Stimulated activated naive B cell treated with anti-CD40 and anti-IgM and Interleukin-4, amounts not matched to agents 10 μg/mL and 1 μg/mL and 100 μg/mL, for 72 hours (primary cell): ENCODE measurements at regions not wholly inside any gene's neighbourhood (a gene's known extent, or its start where the extent isn't known, plus 50 kb on each side); places are given as distances from the start of the nearest gene placed in this dataset.
"Not testable (repeated sequence)": the region's sequence is repeated elsewhere in the genome, so short reads cannot be mapped to it uniquely, and the experiment has no call there.

Source experiments
- ATAC-seq, 2 donors: fragments of 150-1000 bp; cut with Tn5 transposase; replicated peaks; 2 replicates each; pipeline ENCODE4 v1.10.0; 2021; ENCODE audit warnings: moderate library complexity in 1 of 2
- DNase-seq: peaks from one replicate; pipeline ENCODE4 v3.0.0; 2021
- H3K27ac Mint-ChIP-seq: one replicate; pipeline ENCODE4 v1.8.0; 2022; ENCODE audit warnings: mild to moderate bottlenecking, mixed read lengths
- H3K27me3 Mint-ChIP-seq, 2 donors: one replicate each; pipeline ENCODE4 v1.8.0; 2022; ENCODE audit warnings: mixed read lengths in 2 of 2
- H3K36me3 Mint-ChIP-seq, 2 donors: one replicate each; pipeline ENCODE4 v1.8.0; 2022; ENCODE audit warnings: mixed read lengths in 2 of 2, mild to moderate bottlenecking in 1 of 2
- H3K4me1 Mint-ChIP-seq, 2 donors: one replicate each; pipeline ENCODE4 v1.8.0; 2022; ENCODE audit warnings: mixed read lengths in 2 of 2, mild to moderate bottlenecking in 1 of 2
- H3K4me3 Mint-ChIP-seq, 2 donors: one replicate each; pipeline ENCODE4 v1.8.0; 2022; ENCODE audit warnings: mild to moderate bottlenecking in 2 of 2, mixed read lengths in 2 of 2, moderate library complexity in 1 of 2
- H3K9me3 Mint-ChIP-seq, 2 donors: one replicate each; pipeline ENCODE4 v1.8.0; 2022; ENCODE audit warnings: mixed read lengths in 2 of 2, mild to moderate bottlenecking in 1 of 2

- Mint-ChIP-seq H3K4me1 (no peaks in the 10 kb centered on the region), H3K27ac (no peak overlapping the region), H3K9me3 (peaks cover 27 to 32% of the 10 kb centered on the region in 2 donors), H3K27me3 (no peaks in the 10 kb centered on the region), H3K36me3 (peaks cover 4 to 5% of the 10 kb centered on the region in 2 donors), H3K4me3 (no peak overlapping the region)
- no peak for DNase-seq
- no peak for ATAC-seq
These were observed 902.1 kb upstream of the NDST4 start for GRCh38 chr4:116015549-116015948.

DNA sequence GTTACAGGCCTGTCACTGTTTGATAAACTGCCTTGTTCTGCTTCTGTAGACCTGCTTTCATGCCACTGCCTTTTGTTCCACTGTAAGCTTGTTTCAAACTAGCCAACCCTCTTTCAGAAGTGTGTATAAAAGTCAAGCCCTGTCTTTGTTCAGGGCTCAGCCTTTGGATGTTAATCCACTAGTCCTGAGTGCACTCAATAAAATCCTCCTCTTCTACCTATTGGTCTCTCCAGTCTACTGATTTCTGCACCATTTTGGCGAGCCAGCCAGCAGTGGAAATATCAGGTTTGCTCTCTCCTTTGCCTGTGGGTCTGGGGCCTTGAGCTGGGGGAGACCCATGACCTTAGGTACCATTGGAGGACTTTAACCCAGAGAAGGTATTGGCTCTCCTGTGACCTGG lies 901.6 kb upstream of the NDST4 start:
- H3K27me3 Mint-ChIP-seq, result no peaks in the 10 kb centered on the region
- H3K27ac Mint-ChIP-seq, result no peak overlapping the region
- peaks cover 4 to 5% of the 10 kb centered on the region in 2 donors for H3K36me3 Mint-ChIP-seq
- ATAC-seq (no peak), DNase-seq (no peak)
- H3K4me1 Mint-ChIP-seq, result no peaks in the 10 kb centered on the region
- H3K4me3 Mint-ChIP-seq, result no peak overlapping the region
- H3K9me3 Mint-ChIP-seq, result peaks cover 27 to 32% of the 10 kb centered on the region in 2 donors

- H3K4me1 Mint-ChIP-seq, result no peaks in the 10 kb centered on the region
- ATAC-seq (no peak), DNase-seq (no peak)
- no peak overlapping the region for H3K4me3 Mint-ChIP-seq
- H3K27me3 Mint-ChIP-seq, result no peaks in the 10 kb centered on the region
- peaks cover 4 to 5% of the 10 kb centered on the region in 2 donors for H3K36me3 Mint-ChIP-seq
- H3K27ac Mint-ChIP-seq, result no peak overlapping the region
- H3K9me3 Mint-ChIP-seq, result peaks cover 19 to 22% of the 10 kb centered on the region in 2 donors
These were observed 897.5 kb upstream of the NDST4 start for GRCh38 chr4:116010923-116011322.

DNA sequence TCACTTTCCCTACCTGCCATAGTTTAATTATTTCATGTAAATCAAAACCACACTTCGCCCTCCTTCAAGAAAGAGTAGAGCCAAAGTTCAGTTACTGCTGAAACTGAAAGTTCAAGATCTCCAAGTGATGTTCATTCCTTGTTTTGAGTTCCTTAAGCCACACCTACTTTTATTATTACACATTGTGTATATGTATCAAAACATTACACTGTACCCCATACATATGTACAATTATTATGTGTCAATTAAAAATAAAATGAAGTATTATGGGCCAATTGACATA lies 892.3 kb upstream of the NDST4 start:
- H3K27me3 Mint-ChIP-seq, result no peaks in the 10 kb centered on the region
- H3K4me3 Mint-ChIP-seq, result no peak overlapping the region
- DNase-seq (no peak), ATAC-seq (no peak)
- H3K4me1 Mint-ChIP-seq, result no peaks in the 10 kb centered on the region
- H3K36me3 Mint-ChIP-seq, result no peaks in the 10 kb centered on the region
- H3K9me3 Mint-ChIP-seq, result peaks cover 0 to 1% of the 10 kb centered on the region in 2 donors
- no peak overlapping the region for H3K27ac Mint-ChIP-seq

GRCh38 chr4:116005037-116005805 lies 891.8 kb upstream of the NDST4 start:
- ATAC-seq, result no peak
- Mint-ChIP-seq H3K27ac (no peak overlapping the region), H3K4me1 (no peaks in the 10 kb centered on the region), H3K9me3 (peaks cover 0 to under 1% of the 10 kb centered on the region in 2 donors), H3K36me3 (no peaks in the 10 kb centered on the region), H3K27me3 (no peaks in the 10 kb centered on the region), H3K4me3 (no peak overlapping the region)
- DNase-seq, result no peak

DNA sequence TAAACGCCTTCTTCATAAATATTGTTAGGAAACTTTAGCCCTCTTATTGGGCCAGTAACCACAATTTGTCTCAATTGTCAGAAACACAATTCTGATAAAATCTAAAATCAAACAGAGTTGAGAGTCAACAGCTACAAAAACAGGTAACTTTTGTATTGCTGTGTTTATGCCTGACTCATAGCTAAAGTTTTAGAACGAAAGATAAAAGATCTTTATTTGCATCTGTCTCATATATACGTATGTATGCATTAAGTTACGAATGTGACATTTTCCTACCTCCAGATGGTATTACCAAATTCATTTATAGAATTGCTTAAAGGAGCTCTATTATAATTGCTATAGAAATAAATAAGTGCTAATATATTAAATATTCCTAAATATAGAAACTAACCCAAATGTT lies 887.9 kb upstream of the NDST4 start:
- Mint-ChIP-seq H3K27me3 (no peaks in the 10 kb centered on the region), H3K27ac (no peak overlapping the region), H3K36me3 (no peaks in the 10 kb centered on the region), H3K9me3 (peaks cover 0 to 3% of the 10 kb centered on the region in 2 donors), H3K4me1 (no peaks in the 10 kb centered on the region), H3K4me3 (no peak overlapping the region)
- DNase-seq (no peak), ATAC-seq (no peak)

- H3K4me1 Mint-ChIP-seq, result no peaks in the 10 kb centered on the region
- no peak overlapping the region for H3K27ac Mint-ChIP-seq
- H3K9me3 Mint-ChIP-seq, result peaks cover 0 to 3% of the 10 kb centered on the region in 2 donors
- H3K4me3 Mint-ChIP-seq, result no peak overlapping the region
- no peak for DNase-seq
- H3K27me3 Mint-ChIP-seq, result no peaks in the 10 kb centered on the region
- H3K36me3 Mint-ChIP-seq, result no peaks in the 10 kb centered on the region
- no peak for ATAC-seq
These were observed 873.2 kb upstream of the NDST4 start for GRCh38 chr4:115986573-115986972.

DNA sequence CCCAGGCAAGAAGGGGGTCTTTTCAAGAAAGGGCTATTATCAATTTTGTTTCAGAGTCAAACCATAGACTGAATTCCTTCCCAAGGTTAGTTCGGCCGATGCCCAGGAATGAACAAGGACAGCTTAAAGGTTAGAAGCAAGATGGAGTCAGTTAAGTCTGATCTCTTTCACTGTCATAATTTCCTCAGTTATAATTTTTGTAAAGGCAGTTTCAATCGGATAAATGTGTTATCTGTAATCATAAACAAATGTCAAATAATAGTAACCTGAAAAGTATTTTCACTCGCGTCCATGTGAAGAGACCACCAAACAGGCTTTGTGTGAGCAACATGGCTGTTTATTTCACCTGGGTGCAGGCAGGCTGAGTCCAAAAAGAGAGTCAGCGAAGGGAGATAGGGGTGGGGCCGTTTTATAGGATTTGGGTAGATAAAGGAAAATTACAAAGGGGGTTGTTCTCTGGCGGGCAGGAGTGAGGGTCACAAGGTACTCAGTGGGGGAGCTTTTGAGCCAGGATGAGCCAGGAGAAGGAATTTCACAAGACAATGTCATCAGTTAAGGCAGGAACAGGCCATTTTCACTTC lies 862.1 kb upstream of the NDST4 start:
- ATAC-seq, H3K27ac Mint-ChIP-seq, H3K36me3 Mint-ChIP-seq, DNase-seq, H3K4me3 Mint-ChIP-seq, H3K9me3 Mint-ChIP-seq, H3K4me1 Mint-ChIP-seq, H3K27me3 Mint-ChIP-seq: not testable (repeated sequence)

DNA sequence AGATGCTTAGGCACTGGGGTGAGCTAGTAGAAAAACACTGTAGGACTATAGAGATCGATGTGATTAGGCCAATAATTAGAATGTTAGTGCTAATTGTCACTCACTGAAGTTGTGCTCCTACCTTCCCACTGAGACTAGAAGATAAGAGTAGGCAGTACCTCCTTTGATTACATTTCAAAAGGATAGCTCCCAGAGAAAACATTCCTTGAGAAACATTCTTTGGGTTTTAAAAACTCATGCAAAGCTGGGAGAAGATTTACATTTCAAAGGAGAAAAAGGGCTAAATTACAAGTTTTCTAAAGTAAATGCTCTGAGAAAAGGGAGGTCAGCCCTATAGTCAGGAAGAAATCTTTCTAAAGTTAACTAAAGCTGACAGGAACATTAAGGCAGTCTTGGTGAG lies 860.3 kb upstream of the NDST4 start:
- no peaks in the 10 kb centered on the region for H3K27me3 Mint-ChIP-seq
- no peak for ATAC-seq
- H3K27ac Mint-ChIP-seq, result no peak overlapping the region
- no peaks in the 10 kb centered on the region for H3K4me1 Mint-ChIP-seq
- no peaks in the 10 kb centered on the region for H3K36me3 Mint-ChIP-seq
- no peak for DNase-seq
- H3K4me3 Mint-ChIP-seq, result no peak overlapping the region
- no peaks in the 10 kb centered on the region for H3K9me3 Mint-ChIP-seq

GRCh38 chr4:115972967-115973366 lies 859.5 kb upstream of the NDST4 start:
- no peak overlapping the region for H3K4me3 Mint-ChIP-seq
- H3K4me1 Mint-ChIP-seq, result no peaks in the 10 kb centered on the region
- DNase-seq (no peak), ATAC-seq (no peak)
- no peaks in the 10 kb centered on the region for H3K9me3 Mint-ChIP-seq
- H3K36me3 Mint-ChIP-seq, result no peaks in the 10 kb centered on the region
- H3K27ac Mint-ChIP-seq, result no peak overlapping the region
- H3K27me3 Mint-ChIP-seq, result no peaks in the 10 kb centered on the region

DNA sequence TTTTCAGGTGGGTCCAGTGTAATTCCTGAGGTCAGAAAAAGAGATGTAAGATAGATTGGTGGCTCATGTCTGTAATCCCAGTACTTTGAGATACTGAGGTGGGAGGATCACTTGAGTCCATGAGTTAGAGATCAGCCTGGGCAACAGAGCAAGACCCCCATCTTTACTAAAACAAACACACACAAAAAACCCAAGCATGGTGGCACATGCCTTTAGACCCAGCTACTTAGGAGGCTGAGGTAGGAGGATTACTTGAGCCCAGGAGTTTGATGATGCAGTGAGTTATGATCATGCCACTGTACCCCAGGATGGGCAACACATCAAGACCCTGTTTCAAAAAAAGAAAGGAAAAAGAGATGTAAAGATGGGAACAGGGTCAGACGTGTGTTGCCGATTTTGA lies 857.4 kb upstream of the NDST4 start:
- Mint-ChIP-seq H3K27me3 (no peaks in the 10 kb centered on the region), H3K9me3 (no peaks in the 10 kb centered on the region), H3K27ac (no peak overlapping the region), H3K4me1 (no peaks in the 10 kb centered on the region), H3K4me3 (no peak overlapping the region), H3K36me3 (no peaks in the 10 kb centered on the region)
- ATAC-seq (no peak), DNase-seq (no peak)

DNA sequence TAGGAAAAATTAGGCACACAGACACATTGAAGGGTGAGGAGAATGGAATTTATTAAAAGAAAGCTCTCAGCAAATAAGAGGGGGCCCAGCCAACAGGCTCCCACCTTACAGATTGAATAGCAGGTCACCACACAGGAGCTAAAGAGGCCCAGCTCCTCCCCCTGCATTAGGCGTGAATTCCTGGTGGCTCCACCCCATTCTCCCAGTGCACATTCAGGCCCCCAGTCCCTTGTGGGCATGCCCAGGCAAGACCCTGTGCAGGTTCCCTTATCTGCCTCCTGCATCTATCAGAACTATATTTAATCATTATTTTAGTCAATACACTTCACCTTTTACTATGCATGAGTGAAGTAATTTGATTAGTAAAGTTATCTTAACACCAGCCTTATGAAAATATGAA lies 856.3 kb upstream of the NDST4 start:
- Mint-ChIP-seq H3K27me3 (no peaks in the 10 kb centered on the region), H3K27ac (no peak overlapping the region), H3K36me3 (no peaks in the 10 kb centered on the region), H3K9me3 (no peaks in the 10 kb centered on the region), H3K4me1 (no peaks in the 10 kb centered on the region), H3K4me3 (no peak overlapping the region)
- DNase-seq, result no peak
- ATAC-seq, result no peak

GRCh38 chr4:115965588-115965987 lies 852.2 kb upstream of the NDST4 start:
- Mint-ChIP-seq H3K4me1 (no peaks in the 10 kb centered on the region), H3K4me3 (no peak overlapping the region), H3K27ac (no peak overlapping the region), H3K27me3 (no peaks in the 10 kb centered on the region), H3K36me3 (no peaks in the 10 kb centered on the region), H3K9me3 (no peaks in the 10 kb centered on the region)
- ATAC-seq, result no peak
- no peak for DNase-seq

GRCh38 chr4:115956054-115956796 lies 842.8 kb upstream of the NDST4 start:
- ATAC-seq, H3K4me1 Mint-ChIP-seq, H3K27ac Mint-ChIP-seq, H3K9me3 Mint-ChIP-seq, H3K36me3 Mint-ChIP-seq, H3K4me3 Mint-ChIP-seq, DNase-seq, H3K27me3 Mint-ChIP-seq: not testable (repeated sequence)

DNA sequence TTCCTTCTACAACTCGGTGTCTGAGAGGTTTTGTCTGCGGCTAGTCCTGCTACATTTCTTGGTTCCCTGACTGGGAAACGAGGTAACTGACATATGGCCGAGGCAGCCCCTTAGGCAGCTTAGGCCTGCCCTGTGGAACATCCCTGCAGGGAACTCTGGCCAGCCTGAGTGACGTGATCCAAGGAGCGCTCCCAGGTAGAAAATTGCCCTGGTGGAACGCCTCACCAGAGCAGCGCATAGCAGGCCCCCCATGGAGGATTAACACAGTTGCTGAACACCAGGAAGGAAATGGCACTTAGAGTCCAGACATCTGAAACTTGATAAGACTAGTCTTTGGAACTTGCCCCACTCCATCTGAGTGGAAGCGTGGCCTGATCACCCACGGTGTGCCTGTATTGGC lies 837.4 kb upstream of the NDST4 start:
- Mint-ChIP-seq H3K36me3 (no peaks in the 10 kb centered on the region), H3K27ac (no peak overlapping the region), H3K4me1 (peaks cover 0 to 6% of the 10 kb centered on the region in 2 donors), H3K27me3 (no peaks in the 10 kb centered on the region), H3K4me3 (no peak overlapping the region), H3K9me3 (peaks cover 2 to 4% of the 10 kb centered on the region in 2 donors)
- ATAC-seq (no peak), DNase-seq (no peak)
